Activated effector memory CD4-positive, alpha-beta T cell treated with anti-CD3 and anti-CD28 coated beads, Interleukin-2, amount 50 U/mL, for 16 hours (primary cell): ENCODE measurements at regions not wholly inside any gene's neighbourhood (a gene's known extent, or its start where the extent isn't known, plus 50 kb on each side); places are given as distances from the start of the nearest gene placed in this dataset.

ENCODE experiments used
- DNase-seq: peaks from one replicate; pipeline ENCODE4 v3.0.0-alpha.2; 2020

GRCh38 chr12:41981013-41981412 lies 163.7 kb downstream of the GXYLT1 start:
- DNase-seq: no peak

- no peak for DNase-seq
These were observed 164.3 kb downstream of the GXYLT1 start for GRCh38 chr12:41980390-41980789.

GRCh38 chr12:41979574-41979973 lies 165.1 kb downstream of the GXYLT1 start:
- no peak for DNase-seq

GRCh38 chr12:41972598-41972997 lies 172.1 kb downstream of the GXYLT1 start:
- no peak for DNase-seq

GRCh38 chr12:41972196-41972595 lies 172.5 kb downstream of the GXYLT1 start:
- no peak for DNase-seq

- no peak for DNase-seq
These were observed 173.9 kb downstream of the GXYLT1 start for GRCh38 chr12:41970744-41971143.

- DNase-seq: no peak
These were observed 176.1 kb downstream of the GXYLT1 start for GRCh38 chr12:41968599-41968998.

GRCh38 chr12:41967668-41968500 lies 176.8 kb downstream of the GXYLT1 start:
- no peak for DNase-seq

- DNase-seq: no peak
These were observed 177.8 kb downstream of the GXYLT1 start for GRCh38 chr12:41966916-41967315.

GRCh38 chr12:41966001-41966400 lies 178.7 kb downstream of the GXYLT1 start:
- DNase-seq: no peak

GRCh38 chr12:41963398-41963797 lies 181.3 kb downstream of the GXYLT1 start:
- no peak for DNase-seq

GRCh38 chr12:41962171-41962572 lies 182.5 kb downstream of the GXYLT1 start:
- DNase-seq: no peak

GRCh38 chr12:41959271-41959670 lies 185.4 kb downstream of the GXYLT1 start:
- no peak for DNase-seq

- DNase-seq: no peak
These were observed 188.3 kb downstream of the GXYLT1 start for GRCh38 chr12:41956353-41956752.

GRCh38 chr12:41950455-41950854 lies 194.2 kb downstream of the GXYLT1 start:
- no peak for DNase-seq

- no peak for DNase-seq
These were observed 198.6 kb downstream of the GXYLT1 start for GRCh38 chr12:41946106-41946505.

- no peak for DNase-seq
These were observed 200.5 kb downstream of the GXYLT1 start for GRCh38 chr12:41944216-41944615.

GRCh38 chr12:41943671-41944070 lies 201.0 kb downstream of the GXYLT1 start:
- DNase-seq: no peak

GRCh38 chr12:41942354-41942753 lies 202.3 kb downstream of the GXYLT1 start:
- DNase-seq: no peak

GRCh38 chr12:41941079-41941478 lies 203.6 kb downstream of the GXYLT1 start:
- no peak for DNase-seq

GRCh38 chr12:41940571-41940970 lies 204.1 kb downstream of the GXYLT1 start:
- DNase-seq: no peak

- no peak for DNase-seq
These were observed 208.3 kb downstream of the GXYLT1 start for GRCh38 chr12:41936333-41936732.

- DNase-seq: no peak
These were observed 208.8 kb downstream of the GXYLT1 start for GRCh38 chr12:41935911-41936310.

GRCh38 chr12:41932470-41932991 lies 212.1 kb downstream of the GXYLT1 start:
- no peak for DNase-seq
